Activated T-helper 9 cell treated with anti-CD3 and anti-CD28 coated beads, Interleukin-2, amount 50 U/mL, for 16 hours (primary cell): ENCODE measurements at regions not wholly inside any gene's neighbourhood (a gene's known extent, or its start where the extent isn't known, plus 50 kb on each side); places are given as distances from the start of the nearest gene placed in this dataset.
"Not testable (repeated sequence)": the region's sequence is repeated elsewhere in the genome, so short reads cannot be mapped to it uniquely, and the experiment has no call there.

ENCODE experiments used
- DNase-seq: peaks from one replicate; pipeline ENCODE4 v3.0.0-alpha.2; 2020; ENCODE audit warnings: low read depth

GRCh38 chr12:22115711-22116110 lies 69.7 kb downstream of the CMAS start:
- DNase-seq = no peak

GRCh38 chr12:22116376-22116775 lies 70.4 kb downstream of the CMAS start:
- no peak for DNase-seq

GRCh38 chr12:22117563-22118237 lies 71.7 kb downstream of the CMAS start:
- DNase-seq = no peak

- DNase-seq = no peak
Observed at GRCh38 chr12:22118238-22118790, 72.3 kb downstream of the CMAS start.

- DNase-seq = peak; percentile 6
Observed at GRCh38 chr12:22121224-22121623, 75.2 kb downstream of the CMAS start.

GRCh38 chr12:22122359-22122758 lies 76.3 kb downstream of the CMAS start:
- DNase-seq = no peak

GRCh38 chr12:22124987-22125386 lies 79.0 kb downstream of the CMAS start:
- no peak for DNase-seq

GRCh38 chr12:22126101-22126500 lies 80.1 kb downstream of the CMAS start:
- not testable (repeated sequence) for DNase-seq

GRCh38 chr12:22126758-22127157 lies 80.7 kb downstream of the CMAS start:
- DNase-seq = no peak

- DNase-seq = no peak
Observed at GRCh38 chr12:22130671-22131070, 84.7 kb downstream of the CMAS start.

GRCh38 chr12:22136604-22137117 lies 90.6 kb downstream of the CMAS start:
- not testable (repeated sequence) for DNase-seq
